Skeletal muscle cell (primary cell): ENCODE measurements at regions not wholly inside any gene's neighbourhood (a gene's known extent, or its start where the extent isn't known, plus 50 kb on each side); places are given as distances from the start of the nearest gene placed in this dataset.

ENCODE experiments used
- DNase-seq: peaks from one replicate; pipeline ENCODE4 v3.0.0-alpha.2; 2010; ENCODE audit warnings: low read depth
- H3K4me3 ChIP-seq: 2 replicates; pipeline ENCODE4 v1.5.1; 2011; ENCODE audit warnings: low read depth, mild to moderate bottlenecking, control low read depth, low read length, moderate library complexity

- H3K4me3 ChIP-seq: no peak overlapping the region
- DNase-seq: no peak
These were observed 184.8 kb upstream of the NRP1 start for GRCh38 chr10:33519130-33519860.

GRCh38 chr10:33510206-33510605 is 175.7 kb upstream of the NRP1 start:
- DNase-seq: no peak
- no peak overlapping the region for H3K4me3 ChIP-seq

DNA sequence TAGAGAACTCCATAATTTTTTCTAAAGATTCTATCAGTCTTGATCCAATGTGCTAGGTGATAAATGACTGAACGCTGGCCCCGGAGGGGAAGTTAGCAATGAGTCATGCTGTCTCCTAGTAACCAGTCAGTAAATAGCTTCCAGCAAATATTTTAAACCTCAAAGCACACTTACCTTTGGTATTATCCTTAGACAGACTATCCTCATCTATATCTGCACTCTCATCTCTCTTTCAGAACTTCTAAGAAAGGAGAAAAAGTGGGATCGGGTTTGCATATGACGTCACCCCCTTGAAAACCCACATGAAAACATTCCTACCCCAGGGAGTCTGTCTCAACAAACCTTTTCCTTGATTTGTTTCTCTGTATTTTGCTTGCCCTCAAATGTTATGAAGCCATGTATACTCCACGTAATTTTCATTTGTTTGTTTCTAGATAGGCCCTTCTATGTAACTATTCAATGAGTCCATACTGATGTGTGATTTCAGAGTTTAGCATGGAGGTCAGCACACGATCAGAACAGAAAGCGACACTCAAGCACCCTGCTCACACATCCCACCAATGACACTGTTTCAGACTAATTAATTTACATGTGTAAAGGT is 174.9 kb upstream of the NRP1 start:
- DNase-seq: peak; percentile 72
- no peak overlapping the region for H3K4me3 ChIP-seq

DNA sequence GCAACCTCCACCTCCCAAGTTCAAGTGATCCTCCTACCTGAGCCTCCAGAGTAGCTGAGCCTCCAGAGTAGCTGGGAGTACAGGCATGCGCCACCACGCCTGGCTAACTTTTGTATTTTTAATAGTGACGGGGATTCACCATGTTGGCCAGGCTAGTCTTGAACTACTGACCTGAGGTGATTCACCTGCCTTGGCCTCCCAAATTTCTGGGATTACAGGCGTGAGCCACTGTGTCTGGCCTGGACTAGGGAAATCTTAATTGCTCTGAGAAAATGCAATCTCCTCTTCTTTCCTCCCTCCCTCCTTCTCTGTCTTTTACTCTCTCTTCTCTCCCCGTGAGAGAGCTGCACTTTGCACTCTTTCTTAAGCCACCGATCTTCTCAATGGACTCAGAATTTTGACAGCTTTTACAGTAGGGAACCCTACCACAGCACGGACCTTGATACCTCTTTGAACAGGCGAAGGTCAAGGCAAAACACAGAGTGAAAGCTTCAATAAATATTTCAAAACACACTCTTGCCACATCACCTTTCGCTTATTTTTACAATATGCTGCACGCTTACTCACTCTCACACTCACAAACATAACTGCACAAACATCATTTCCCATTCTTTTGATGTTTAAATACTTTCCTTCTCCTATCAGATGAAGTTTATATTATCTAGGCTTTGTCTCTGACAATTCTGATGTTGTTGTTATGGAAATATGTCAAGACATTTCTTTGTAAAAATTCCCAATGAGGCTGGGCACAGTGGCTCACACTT is 173.4 kb upstream of the NRP1 start:
- H3K4me3 ChIP-seq: no peak overlapping the region
- no peak for DNase-seq

DNA sequence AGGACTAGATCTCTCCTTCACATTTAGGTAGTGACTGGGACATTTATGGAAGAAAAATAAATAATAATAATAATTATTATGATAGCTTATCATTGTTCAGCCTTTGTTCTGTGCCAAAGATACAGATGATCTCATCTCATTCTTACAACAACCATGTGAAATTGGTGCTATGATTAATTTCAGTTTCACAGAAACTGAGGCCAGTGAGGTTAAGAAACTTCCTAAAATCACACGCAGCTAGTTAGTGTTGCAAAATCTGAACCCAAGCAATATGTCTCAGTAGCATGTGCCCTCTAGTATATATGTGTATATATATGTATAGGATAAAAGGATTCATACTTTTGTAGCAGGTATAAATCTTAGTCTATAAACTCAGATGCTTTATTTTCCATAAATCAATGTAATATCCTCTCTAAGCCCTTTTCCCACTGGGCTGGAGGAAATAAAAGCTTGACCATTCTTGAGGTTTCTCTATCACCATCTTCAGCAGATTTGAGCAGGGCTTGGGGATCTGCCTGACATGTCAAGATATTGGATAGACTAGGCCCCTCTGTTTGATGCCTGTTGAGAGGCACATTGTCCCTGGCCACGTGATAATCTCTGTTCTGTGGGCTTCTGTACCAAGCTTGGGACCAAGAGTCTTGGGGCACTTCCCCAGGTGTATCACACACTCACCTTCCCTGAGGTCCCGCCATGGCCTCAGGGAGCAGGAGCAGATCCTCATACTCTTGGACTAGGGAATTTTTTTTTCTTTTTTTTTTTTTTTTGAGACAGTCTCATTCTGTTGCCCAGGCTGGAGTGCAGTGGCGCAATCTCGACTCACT is 172.6 kb upstream of the NRP1 start:
- no peak overlapping the region for H3K4me3 ChIP-seq
- peak; percentile 23 for DNase-seq

DNA sequence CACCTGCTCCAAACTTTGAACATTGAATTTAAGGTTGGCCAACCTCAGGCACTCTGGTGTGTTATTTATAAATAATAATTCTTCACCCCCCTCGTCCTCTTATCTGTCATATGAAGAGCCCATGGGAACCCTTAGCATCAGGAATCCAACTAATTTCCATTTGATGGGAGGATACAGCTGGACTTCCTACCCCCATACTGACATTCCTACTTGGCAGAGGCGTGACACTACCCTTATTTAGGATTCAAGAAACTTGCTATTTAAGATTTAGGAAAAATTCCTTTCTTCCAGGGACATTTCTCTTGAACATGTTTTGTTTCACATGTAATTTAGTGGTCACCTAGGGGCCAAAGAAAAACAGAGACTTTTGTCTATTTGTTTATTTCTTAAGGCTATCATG is 171.9 kb upstream of the NRP1 start:
- DNase-seq: no peak
- H3K4me3 ChIP-seq: no peak overlapping the region

DNA sequence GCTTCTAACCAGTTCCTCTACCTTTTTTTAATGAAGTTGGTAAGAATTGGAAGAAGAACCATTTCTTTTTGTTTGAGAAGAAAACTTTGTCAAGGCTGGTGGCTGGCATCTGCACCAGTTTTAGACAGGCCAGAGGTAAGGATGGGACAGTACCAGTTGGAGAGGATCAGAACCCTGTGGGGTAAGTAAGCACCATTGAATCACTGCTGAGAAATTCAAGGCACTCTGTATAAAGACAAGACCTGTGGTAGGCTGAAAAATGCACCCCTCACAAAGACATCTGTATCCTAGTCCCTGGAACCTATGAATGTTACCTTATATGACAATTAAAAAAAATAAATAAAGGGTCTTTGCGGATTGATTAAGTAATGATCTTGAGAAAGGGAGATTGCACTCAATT is 166.7 kb upstream of the NRP1 start:
- no peak overlapping the region for H3K4me3 ChIP-seq
- DNase-seq: no peak

GRCh38 chr10:33498391-33498891 is 164.0 kb upstream of the NRP1 start:
- no peak for DNase-seq
- H3K4me3 ChIP-seq: no peak overlapping the region

GRCh38 chr10:33497338-33497737 is 162.9 kb upstream of the NRP1 start:
- H3K4me3 ChIP-seq: no peak overlapping the region
- DNase-seq: no peak

DNA sequence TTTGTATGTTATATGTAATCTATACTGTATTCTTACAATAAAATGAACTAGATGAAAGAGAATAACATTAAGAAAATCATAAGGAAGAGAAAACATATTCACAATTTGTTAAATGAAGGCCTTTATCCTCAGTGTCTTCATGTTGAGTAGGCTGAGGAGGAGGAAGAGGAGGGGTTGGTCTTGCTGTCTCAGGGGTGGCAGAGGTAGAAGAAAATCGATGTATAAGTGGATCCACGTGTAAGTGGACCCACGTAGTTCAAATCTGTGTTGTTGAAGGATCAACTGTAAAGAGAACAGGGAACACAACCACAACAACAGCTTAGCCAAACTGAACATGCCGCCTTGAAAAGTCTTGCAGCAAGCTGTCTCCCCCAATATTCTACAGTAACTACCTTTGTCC is 161.6 kb upstream of the NRP1 start:
- no peak for DNase-seq
- no peak overlapping the region for H3K4me3 ChIP-seq

- no peak overlapping the region for H3K4me3 ChIP-seq
- no peak for DNase-seq
These were observed 160.3 kb upstream of the NRP1 start for GRCh38 chr10:33494694-33495265.

- no peak overlapping the region for H3K4me3 ChIP-seq
- no peak for DNase-seq
These were observed 159.5 kb upstream of the NRP1 start for GRCh38 chr10:33493978-33494377.

DNA sequence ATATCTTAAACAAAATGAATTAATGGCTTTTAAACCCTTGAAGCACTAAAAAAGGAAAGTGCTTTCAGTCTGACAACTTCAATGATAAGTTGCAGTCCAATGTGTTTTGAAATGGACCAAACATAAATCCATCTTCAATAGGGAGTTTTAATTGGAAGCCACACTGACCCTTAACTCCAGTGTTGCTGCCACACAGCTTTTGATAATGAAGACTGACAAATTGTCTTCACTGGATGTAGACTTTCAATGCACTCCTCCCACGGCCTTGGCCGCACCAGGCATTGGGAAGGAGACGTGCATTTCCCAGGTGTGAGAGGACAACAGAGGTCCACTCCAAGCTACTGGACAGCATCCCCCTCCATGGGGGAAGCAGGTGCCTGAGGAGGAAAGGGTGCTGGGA is 159.0 kb upstream of the NRP1 start:
- DNase-seq: no peak
- H3K4me3 ChIP-seq: no peak overlapping the region

- no peak overlapping the region for H3K4me3 ChIP-seq
- no peak for DNase-seq
These were observed 158.4 kb upstream of the NRP1 start for GRCh38 chr10:33492701-33493345.

GRCh38 chr10:33489501-33490176 is 155.2 kb upstream of the NRP1 start:
- DNase-seq: no peak

GRCh38 chr10:33487014-33487776 is 152.7 kb upstream of the NRP1 start:
- DNase-seq: no peak
- no peak overlapping the region for H3K4me3 ChIP-seq

More at GRCh38 chr10:33489501-33490176, 155.2 kb upstream of the NRP1 start:
- no peak overlapping the region for H3K4me3 ChIP-seq

GRCh38 chr10:33485276-33485675 is 150.8 kb upstream of the NRP1 start:
- DNase-seq: no peak
- H3K4me3 ChIP-seq: no peak overlapping the region

DNA sequence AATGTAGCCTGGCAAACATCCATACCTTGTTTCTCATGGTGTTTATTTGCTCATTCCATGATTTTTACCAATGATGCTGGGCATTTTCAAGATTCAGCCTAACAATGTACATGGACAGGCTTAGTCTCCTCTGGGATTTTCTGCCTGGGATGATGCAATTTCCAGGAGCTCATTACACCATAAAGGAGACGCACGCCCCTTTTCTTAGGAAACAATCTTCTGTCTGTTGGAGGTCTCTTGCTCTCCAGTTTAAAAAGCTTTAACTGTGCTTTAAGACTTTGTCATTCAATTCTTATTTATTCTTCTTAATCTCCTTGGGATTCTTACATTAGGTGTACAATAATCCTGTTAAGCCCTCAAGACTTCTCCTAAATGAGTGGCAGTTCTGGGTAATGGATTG is 150.3 kb upstream of the NRP1 start:
- H3K4me3 ChIP-seq: no peak overlapping the region
- DNase-seq: peak; percentile 82
